Uterus (tissue), 3 donors: ENCODE measurements at regions not wholly inside any gene's neighbourhood (a gene's known extent, or its start where the extent isn't known, plus 50 kb on each side); places are given as distances from the start of the nearest gene placed in this dataset.

Source experiments
- DNase-seq, 2 donors: peaks; one replicate each; pipeline ENCODE4 v3.0.0-alpha.2; 2019 to 2020
- H3K27ac ChIP-seq, 2 donors: fragments of 200-600 bp; sonication (generic); 1 replicate in 1 of 2; 2 replicates in 1 of 2; pipeline ENCODE4 v1.5.1; 2016 to 2018
- H3K27me3 ChIP-seq, 2 donors: fragments of 200-600 bp; sonication (generic); one replicate each; pipeline ENCODE4 v1.5.1; 2018 to 2019; ENCODE audit warnings: control low read depth in 1 of 2
- H3K36me3 ChIP-seq, 2 donors: fragments of 200-600 bp; sonication (generic); one replicate each; pipeline ENCODE4 v1.5.1; 2019; ENCODE audit warnings: control low read depth in 1 of 2
- H3K4me1 ChIP-seq, 2 donors: fragments of 200-600 bp; sonication (generic); one replicate each; pipeline ENCODE4 v1.5.1; 2018 to 2019; ENCODE audit warnings: control low read depth in 1 of 2
- H3K4me3 ChIP-seq, 2 donors: fragments of 200-600 bp; sonication (generic); 1 replicate in 1 of 2; 2 replicates in 1 of 2; pipeline ENCODE4 v1.5.1; 2018 to 2019; ENCODE audit warnings: mild to moderate bottlenecking in 1 of 2
- H3K9me3 ChIP-seq, 2 donors: fragments of 200-600 bp; sonication (generic); one replicate each; pipeline ENCODE4 v1.5.1; 2019; ENCODE audit warnings: control low read depth in 1 of 2
- POLR2A ChIP-seq, 2 donors: fragments of 450-650 bp; IDR thresholded peaks; one replicate each; pipeline ENCODE4 v1.6.1; 2016; ENCODE audit warnings: antibody characterized with exemption in 2 of 2, mild to moderate bottlenecking in 1 of 2, moderate library complexity in 1 of 2
- intact Hi-C: fragments of 100-400 bp; cut with DNase I; formaldehyde crosslinking; loops from one replicate; pipeline ENCODE4 v1.15.1; 2023; ENCODE audit warnings: low total_unique reads
- TF ChIP-seq, protein P1 (sequence below), 4 experiments: fragments of 200-600 bp in 2 of 4; fragments of 450-650 bp in 2 of 4; sonication (generic) in 2 of 4; IDR thresholded peaks; one replicate each; pipeline ENCODE4 v1.5.1; 2016 to 2019; ENCODE audit warnings: antibody characterized with exemption in 4 of 4, mild to moderate bottlenecking in 2 of 4, moderate library complexity in 1 of 4
- donor health status: DM: yes; HTN: yes; CAD: no.

DNA sequence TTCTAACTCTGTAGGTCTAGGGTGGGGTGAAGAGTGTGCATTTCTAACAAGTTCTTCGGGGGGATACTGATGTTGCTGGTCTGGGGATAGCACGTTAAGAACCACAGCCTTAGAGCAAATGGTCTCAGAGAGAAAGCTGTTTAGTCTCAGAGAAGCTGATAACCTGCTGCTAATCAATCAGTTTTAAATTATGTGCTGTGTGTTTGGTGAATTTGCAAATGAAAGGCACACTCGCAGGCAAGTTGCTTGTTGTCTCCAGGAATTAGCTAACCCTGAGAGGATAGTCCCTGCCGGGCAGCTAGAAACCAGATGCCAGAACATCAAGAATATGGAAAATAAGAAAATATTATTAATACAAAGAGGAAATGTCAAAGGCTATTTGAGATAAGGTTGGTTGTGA is 79.2 kb downstream of the DMRT2 start:
- Histone ChIP-seq H3K27ac (no peak overlapping the region), H3K27me3 (no peaks in the 10 kb centered on the region), H3K4me3 (no peak overlapping the region), H3K4me1 (no peaks in the 10 kb centered on the region), H3K9me3 (no peaks in the 10 kb centered on the region), H3K36me3 (no peaks in the 10 kb centered on the region)
- no peak for TF ChIP-seq POLR2A (IDR thresholded peaks at IDR 0.05)
- TF ChIP-seq, protein P1, sequence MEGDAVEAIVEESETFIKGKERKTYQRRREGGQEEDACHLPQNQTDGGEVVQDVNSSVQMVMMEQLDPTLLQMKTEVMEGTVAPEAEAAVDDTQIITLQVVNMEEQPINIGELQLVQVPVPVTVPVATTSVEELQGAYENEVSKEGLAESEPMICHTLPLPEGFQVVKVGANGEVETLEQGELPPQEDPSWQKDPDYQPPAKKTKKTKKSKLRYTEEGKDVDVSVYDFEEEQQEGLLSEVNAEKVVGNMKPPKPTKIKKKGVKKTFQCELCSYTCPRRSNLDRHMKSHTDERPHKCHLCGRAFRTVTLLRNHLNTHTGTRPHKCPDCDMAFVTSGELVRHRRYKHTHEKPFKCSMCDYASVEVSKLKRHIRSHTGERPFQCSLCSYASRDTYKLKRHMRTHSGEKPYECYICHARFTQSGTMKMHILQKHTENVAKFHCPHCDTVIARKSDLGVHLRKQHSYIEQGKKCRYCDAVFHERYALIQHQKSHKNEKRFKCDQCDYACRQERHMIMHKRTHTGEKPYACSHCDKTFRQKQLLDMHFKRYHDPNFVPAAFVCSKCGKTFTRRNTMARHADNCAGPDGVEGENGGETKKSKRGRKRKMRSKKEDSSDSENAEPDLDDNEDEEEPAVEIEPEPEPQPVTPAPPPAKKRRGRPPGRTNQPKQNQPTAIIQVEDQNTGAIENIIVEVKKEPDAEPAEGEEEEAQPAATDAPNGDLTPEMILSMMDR (IDR thresholded peaks at IDR 0.05): no peak
- no peak for DNase-seq
- intact Hi-C loops: no loop called here

DNA sequence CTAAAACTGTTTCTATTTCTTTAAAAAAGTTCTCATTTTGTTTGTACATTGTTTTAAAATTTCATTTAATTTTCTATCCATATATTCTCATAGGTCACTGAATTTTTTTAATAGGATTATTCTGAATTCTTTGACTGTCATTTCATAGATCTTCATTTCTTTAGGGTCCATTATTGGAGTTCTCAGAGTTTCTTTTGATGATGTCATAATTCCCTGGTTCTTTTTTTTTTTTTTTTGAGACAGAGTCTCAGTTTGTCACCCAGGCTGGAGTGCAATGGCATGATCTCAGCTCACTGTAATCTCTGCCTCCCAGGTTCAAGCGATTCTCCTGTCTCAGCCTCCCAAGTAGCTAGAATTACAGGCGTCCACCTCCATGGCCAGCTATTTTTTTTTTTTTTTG is 89.9 kb downstream of the DMRT2 start:
- H3K4me3 ChIP-seq: no peak overlapping the region
- TF ChIP-seq POLR2A (IDR thresholded peaks at IDR 0.05): no peak
- TF ChIP-seq, protein P1 (IDR thresholded peaks at IDR 0.05): no peak
- H3K4me1 ChIP-seq: no peaks in the 10 kb centered on the region
- H3K9me3 ChIP-seq: peaks cover 0 to 5% of the 10 kb centered on the region in 2 donors
- DNase-seq: no peak
- H3K36me3 ChIP-seq: no peaks in the 10 kb centered on the region
- intact Hi-C loops: no loop called here
- H3K27me3 ChIP-seq: no peaks in the 10 kb centered on the region
- H3K27ac ChIP-seq: no peak overlapping the region

DNA sequence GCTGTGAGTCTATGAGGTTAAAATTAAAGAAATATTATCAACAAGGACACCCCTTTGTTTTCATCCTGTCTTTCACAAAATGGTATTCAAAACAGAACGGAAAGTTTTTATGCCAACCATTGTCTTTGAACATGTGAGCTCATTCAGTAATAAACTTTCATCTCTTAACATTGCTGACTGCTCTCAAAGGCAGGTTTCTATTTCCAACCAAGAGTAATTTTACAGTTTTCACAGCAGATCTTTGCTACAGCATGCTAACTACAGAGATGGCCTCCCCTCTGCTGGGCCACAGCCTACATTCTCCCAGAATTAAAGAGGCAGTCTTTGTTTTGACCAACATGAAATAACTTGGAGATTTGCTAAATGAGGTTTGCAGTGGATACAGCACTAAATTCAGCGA is 101.5 kb downstream of the DMRT2 start:
- Histone ChIP-seq H3K4me3 (no peak overlapping the region), H3K4me1 (no peaks in the 10 kb centered on the region), H3K27ac (no peak overlapping the region), H3K36me3 (no peaks in the 10 kb centered on the region), H3K9me3 (no peaks in the 10 kb centered on the region), H3K27me3 (no peaks in the 10 kb centered on the region)
- intact Hi-C loops: no loop called here
- TF ChIP-seq, protein P1 (IDR thresholded peaks at IDR 0.05): no peak
- TF ChIP-seq POLR2A (IDR thresholded peaks at IDR 0.05): no peak
- DNase-seq: no peak

DNA sequence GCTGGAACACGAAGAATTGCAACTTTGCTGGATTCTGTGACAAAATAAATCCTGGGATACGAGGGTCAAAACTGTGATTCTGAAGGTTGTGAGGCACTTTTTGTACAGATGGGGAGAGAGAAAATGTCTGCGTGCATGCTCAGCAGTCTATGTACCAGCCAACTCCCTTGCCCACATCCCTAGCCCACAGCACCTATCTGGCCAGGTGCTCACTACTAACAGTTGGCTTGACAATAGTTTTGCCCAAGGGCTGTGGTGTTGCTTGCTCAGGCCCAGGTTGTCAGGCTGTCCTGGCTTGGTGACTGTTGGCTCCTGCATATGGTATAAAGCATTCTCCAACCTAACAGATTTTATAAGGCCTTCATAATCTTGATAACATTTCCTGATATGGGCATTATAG is 102.0 kb downstream of the DMRT2 start:
- Histone ChIP-seq H3K36me3 (no peaks in the 10 kb centered on the region), H3K4me3 (no peak overlapping the region), H3K4me1 (no peaks in the 10 kb centered on the region), H3K27ac (no peak overlapping the region), H3K9me3 (no peaks in the 10 kb centered on the region), H3K27me3 (no peaks in the 10 kb centered on the region)
- DNase-seq: no peak
- TF ChIP-seq, protein P1 (IDR thresholded peaks at IDR 0.05): no peak
- TF ChIP-seq POLR2A (IDR thresholded peaks at IDR 0.05): no peak
- intact Hi-C loops: no loop called here

DNA sequence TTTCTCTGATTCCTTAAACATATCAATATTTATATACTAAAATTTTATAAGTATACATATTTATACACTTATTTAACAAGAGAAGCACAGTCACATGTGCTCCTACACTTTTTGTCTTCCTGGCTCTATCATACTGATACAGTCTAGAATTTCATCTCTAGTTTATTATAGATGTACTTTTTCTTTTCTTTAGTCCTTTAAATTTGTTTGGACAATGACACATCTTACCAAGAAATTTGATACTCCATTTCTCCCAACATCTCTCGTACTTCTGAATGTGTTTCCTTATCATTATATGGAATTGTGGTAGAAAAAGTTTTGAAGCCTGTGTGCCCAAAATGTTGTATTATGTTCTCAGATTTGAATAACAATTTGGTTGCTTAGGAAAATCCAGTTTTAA is 104.6 kb downstream of the DMRT2 start:
- intact Hi-C loops: no loop called here
- TF ChIP-seq, protein P1 (IDR thresholded peaks at IDR 0.05): no peak
- TF ChIP-seq POLR2A (IDR thresholded peaks at IDR 0.05): no peak
- Histone ChIP-seq H3K4me3 (no peak overlapping the region), H3K27me3 (no peaks in the 10 kb centered on the region), H3K27ac (no peak overlapping the region), H3K36me3 (no peaks in the 10 kb centered on the region), H3K4me1 (no peaks in the 10 kb centered on the region), H3K9me3 (no peaks in the 10 kb centered on the region)
- no peak for DNase-seq
